Duodenal mucosa (tissue), 2 donors: ENCODE measurements at regions not wholly inside any gene's neighbourhood (a gene's known extent, or its start where the extent isn't known, plus 50 kb on each side); places are given as distances from the start of the nearest gene placed in this dataset.

Experiments
- H3K27ac ChIP-seq: one replicate; pipeline ENCODE4 v1.7.0; 2013; ENCODE audit warnings: low read depth, low read length
- H3K27me3 ChIP-seq, 2 donors: one replicate each; pipeline ENCODE4 v1.7.0; 2013; ENCODE audit warnings: low read length in 2 of 2, control low read depth in 1 of 2; ENCODE audit not compliant: insufficient read depth in 2 of 2, control insufficient read depth in 1 of 2
- H3K36me3 ChIP-seq, 2 donors: one replicate each; pipeline ENCODE4 v1.7.0; 2013; ENCODE audit warnings: low read length in 2 of 2, control low read depth in 1 of 2; ENCODE audit not compliant: insufficient read depth in 2 of 2, control insufficient read depth in 1 of 2
- H3K4me1 ChIP-seq, 2 donors: one replicate each; pipeline ENCODE4 v1.7.0; 2013; ENCODE audit warnings: low read length in 2 of 2, control low read depth in 1 of 2; ENCODE audit not compliant: insufficient read depth in 2 of 2, control insufficient read depth in 1 of 2
- H3K4me3 ChIP-seq, 2 donors: one replicate each; pipeline ENCODE4 v1.7.0; 2013; ENCODE audit warnings: low read length in 2 of 2, low read depth in 1 of 2
- H3K9ac ChIP-seq, 2 donors: one replicate each; pipeline ENCODE4 v1.7.0; 2013; ENCODE audit warnings: low read length in 2 of 2, low read depth in 1 of 2
- H3K9me3 ChIP-seq, 2 donors: one replicate each; pipeline ENCODE4 v1.7.0; 2013; ENCODE audit warnings: low read length in 2 of 2, control low read depth in 1 of 2; ENCODE audit not compliant: control insufficient read depth in 1 of 2

GRCh38 chrX:5458300-5458842 lies 770.3 kb downstream of the NLGN4X start:
- H3K9ac ChIP-seq = no peak overlapping the region
- H3K4me1 ChIP-seq = no peaks in the 10 kb centered on the region
- H3K27me3 ChIP-seq = no peaks in the 10 kb centered on the region
- H3K9me3 ChIP-seq = no peaks in the 10 kb centered on the region
- no peak overlapping the region for H3K27ac ChIP-seq
- no peak overlapping the region for H3K4me3 ChIP-seq
- no peaks in the 10 kb centered on the region for H3K36me3 ChIP-seq

GRCh38 chrX:5449323-5449722 lies 779.3 kb downstream of the NLGN4X start:
- H3K9ac ChIP-seq = no peak overlapping the region
- H3K4me1 ChIP-seq = no peaks in the 10 kb centered on the region
- no peaks in the 10 kb centered on the region for H3K27me3 ChIP-seq
- H3K4me3 ChIP-seq = no peak overlapping the region
- peaks cover 0 to 3% of the 10 kb centered on the region in 2 donors for H3K9me3 ChIP-seq
- H3K36me3 ChIP-seq = no peaks in the 10 kb centered on the region
- H3K27ac ChIP-seq = no peak overlapping the region

GRCh38 chrX:5431823-5432222 lies 796.8 kb downstream of the NLGN4X start:
- Histone ChIP-seq H3K4me1 (no peaks in the 10 kb centered on the region), H3K36me3 (no peaks in the 10 kb centered on the region), H3K9ac (no peak overlapping the region), H3K9me3 (no peaks in the 10 kb centered on the region), H3K27me3 (no peaks in the 10 kb centered on the region), H3K4me3 (no peak overlapping the region), H3K27ac (no peak overlapping the region)

- H3K27ac ChIP-seq = no peak overlapping the region
- no peak overlapping the region for H3K9ac ChIP-seq
- H3K36me3 ChIP-seq = no peaks in the 10 kb centered on the region
- H3K9me3 ChIP-seq = no peaks in the 10 kb centered on the region
- H3K4me1 ChIP-seq = no peaks in the 10 kb centered on the region
- H3K4me3 ChIP-seq = no peak overlapping the region
- no peaks in the 10 kb centered on the region for H3K27me3 ChIP-seq
These were observed 803.5 kb downstream of the NLGN4X start for GRCh38 chrX:5425119-5425518.

- H3K9ac ChIP-seq = no peak overlapping the region
- no peak overlapping the region for H3K4me3 ChIP-seq
- no peaks in the 10 kb centered on the region for H3K27me3 ChIP-seq
- H3K4me1 ChIP-seq = no peaks in the 10 kb centered on the region
- no peak overlapping the region for H3K27ac ChIP-seq
- H3K9me3 ChIP-seq = no peaks in the 10 kb centered on the region
- H3K36me3 ChIP-seq = no peaks in the 10 kb centered on the region
These were observed 811.3 kb downstream of the NLGN4X start for GRCh38 chrX:5417381-5417780.

- H3K36me3 ChIP-seq = no peaks in the 10 kb centered on the region
- no peaks in the 10 kb centered on the region for H3K4me1 ChIP-seq
- no peak overlapping the region for H3K4me3 ChIP-seq
- no peak overlapping the region for H3K27ac ChIP-seq
- no peaks in the 10 kb centered on the region for H3K27me3 ChIP-seq
- no peaks in the 10 kb centered on the region for H3K9me3 ChIP-seq
- no peak overlapping the region for H3K9ac ChIP-seq
These were observed 812.9 kb downstream of the NLGN4X start for GRCh38 chrX:5415738-5416137.

GRCh38 chrX:5409106-5409505 lies 819.6 kb downstream of the NLGN4X start:
- no peaks in the 10 kb centered on the region for H3K9me3 ChIP-seq
- H3K27ac ChIP-seq = no peak overlapping the region

GRCh38 chrX:5402461-5402860 lies 826.2 kb downstream of the NLGN4X start:
- H3K4me3 ChIP-seq = no peak overlapping the region
- H3K36me3 ChIP-seq = no peaks in the 10 kb centered on the region
- no peaks in the 10 kb centered on the region for H3K9me3 ChIP-seq
- H3K4me1 ChIP-seq = no peaks in the 10 kb centered on the region
- H3K9ac ChIP-seq = no peak overlapping the region
- no peak overlapping the region for H3K27ac ChIP-seq
- H3K27me3 ChIP-seq = no peaks in the 10 kb centered on the region

More at GRCh38 chrX:5409106-5409505, 819.6 kb downstream of the NLGN4X start:
- Histone ChIP-seq H3K36me3 (no peaks in the 10 kb centered on the region), H3K9ac (no peak overlapping the region), H3K4me1 (no peaks in the 10 kb centered on the region), H3K4me3 (no peak overlapping the region), H3K27me3 (no peaks in the 10 kb centered on the region)

GRCh38 chrX:5399403-5399802 lies 829.3 kb downstream of the NLGN4X start:
- Histone ChIP-seq H3K9ac (no peak overlapping the region), H3K4me3 (no peak overlapping the region), H3K9me3 (no peaks in the 10 kb centered on the region), H3K36me3 (no peaks in the 10 kb centered on the region), H3K27ac (no peak overlapping the region), H3K27me3 (no peaks in the 10 kb centered on the region), H3K4me1 (no peaks in the 10 kb centered on the region)

GRCh38 chrX:5397409-5397808 lies 831.3 kb downstream of the NLGN4X start:
- Histone ChIP-seq H3K27ac (no peak overlapping the region), H3K4me1 (no peaks in the 10 kb centered on the region), H3K4me3 (no peak overlapping the region), H3K27me3 (no peaks in the 10 kb centered on the region), H3K9me3 (no peaks in the 10 kb centered on the region), H3K9ac (no peak overlapping the region), H3K36me3 (no peaks in the 10 kb centered on the region)

- peaks cover 0 to 2% of the 10 kb centered on the region in 2 donors for H3K9me3 ChIP-seq
- no peak overlapping the region for H3K9ac ChIP-seq
- no peaks in the 10 kb centered on the region for H3K4me1 ChIP-seq
- no peaks in the 10 kb centered on the region for H3K36me3 ChIP-seq
- no peak overlapping the region for H3K4me3 ChIP-seq
- H3K27me3 ChIP-seq = no peaks in the 10 kb centered on the region
- no peak overlapping the region for H3K27ac ChIP-seq
These were observed 838.3 kb downstream of the NLGN4X start for GRCh38 chrX:5390376-5390775.
